Hepatocyte (in vitro differentiated cells): ENCODE measurements at regions not wholly inside any gene's neighbourhood (a gene's known extent, or its start where the extent isn't known, plus 50 kb on each side); places are given as distances from the start of the nearest gene placed in this dataset.

Experiments used
- DNase-seq: peaks from one replicate; pipeline ENCODE4 v3.0.0-alpha.2; 2016; ENCODE audit warnings: low spot score
- H2AFZ ChIP-seq: fragments of 200-600 bp; sonication (generic); 2 replicates; pipeline ENCODE4 v1.6.0; 2016; ENCODE audit warnings: antibody characterized with exemption, mild to moderate bottlenecking
- H3K27ac ChIP-seq: fragments of 200-600 bp; sonication (generic); 2 replicates; pipeline ENCODE4 v1.5.1; 2016; ENCODE audit warnings: mild to moderate bottlenecking
- H3K27me3 ChIP-seq: fragments of 200-600 bp; sonication (generic); 2 replicates; pipeline ENCODE4 v1.6.1; 2016
- H3K36me3 ChIP-seq: fragments of 200-600 bp; sonication (generic); replicated peaks from 2 replicates; pipeline ENCODE4 v1.5.1; 2016; ENCODE audit warnings: low read depth; ENCODE audit not compliant: insufficient read depth
- H3K4me1 ChIP-seq: fragments of 200-600 bp; sonication (generic); 2 replicates; pipeline ENCODE4 v1.5.1; 2016; ENCODE audit warnings: mild to moderate bottlenecking, moderate library complexity; ENCODE audit not compliant: insufficient read depth
- H3K4me2 ChIP-seq: fragments of 200-600 bp; sonication (generic); 2 replicates; pipeline ENCODE4 v1.6.0; 2016
- H3K4me3 ChIP-seq: fragments of 200-600 bp; sonication (generic); 2 replicates; pipeline ENCODE4 v1.5.1; 2016; ENCODE audit warnings: mild to moderate bottlenecking
- H3K79me2 ChIP-seq: fragments of 200-600 bp; sonication (generic); 2 replicates; pipeline ENCODE4 v1.6.0; 2017; ENCODE audit warnings: mild to moderate bottlenecking
- H3K9me2 ChIP-seq: fragments of 200-600 bp; sonication (generic); replicated peaks from 2 replicates; pipeline ENCODE4 v1.6.0; 2017; ENCODE audit warnings: mild to moderate bottlenecking; ENCODE audit not compliant: insufficient read depth
- H3K9me3 ChIP-seq: fragments of 200-600 bp; sonication (generic); 2 replicates; pipeline ENCODE4 v1.5.1; 2016; ENCODE audit warnings: low read depth, mild to moderate bottlenecking
- H4K20me1 ChIP-seq: fragments of 200-600 bp; sonication (generic); 2 replicates; pipeline ENCODE4 v1.6.0; 2016; ENCODE audit warnings: mild to moderate bottlenecking; ENCODE audit not compliant: insufficient read depth, poor library complexity, severe bottlenecking
- CTCF ChIP-seq: fragments of 200-600 bp; sonication (generic); IDR thresholded peaks from 2 replicates; pipeline ENCODE4 v1.5.1; 2016; ENCODE audit warnings: antibody characterized with exemption, mild to moderate bottlenecking; ENCODE audit not compliant: poor library complexity
- EZH2 ChIP-seq: fragments of 200-600 bp; sonication (generic); IDR thresholded peaks from 2 replicates; pipeline ENCODE4 v1.6.1; 2016; ENCODE audit warnings: antibody characterized with exemption, mild to moderate bottlenecking, borderline replicate concordance
- EZH2phosphoT487 ChIP-seq: fragments of 200-600 bp; sonication (generic); IDR thresholded peaks from one replicate; pipeline ENCODE4 v1.6.1; 2018; ENCODE audit warnings: antibody characterized with exemption, mild to moderate bottlenecking, low read depth, moderate library complexity; ENCODE audit not compliant: unreplicated experiment, severe bottlenecking
- WGBS: methylation state at CpG from one replicate; pipeline ENCODE4 v1.1.6; 2016; ENCODE audit warnings: low lambda C conversion rate; ENCODE audit errors: missing lambda C conversion rate; 5-methylcytosine and 5-hydroxymethylcytosine counted together

- Histone ChIP-seq H3K36me3 (no peaks in the 10 kb centered on the region), H3K4me1 (no peaks in the 10 kb centered on the region), H4K20me1 (no peaks in the 10 kb centered on the region), H3K4me2 (no peak overlapping the region), H3K79me2 (no peaks in the 10 kb centered on the region), H3K27ac (no peak overlapping the region), H3K9me2 (no peaks in the 10 kb centered on the region), H2AFZ (no peak overlapping the region), H3K4me3 (no peak overlapping the region), H3K27me3 (no peaks in the 10 kb centered on the region), H3K9me3 (no peaks in the 10 kb centered on the region)
- no peak for DNase-seq
- no peak for TF ChIP-seq EZH2
- TF ChIP-seq EZH2phosphoT487, result no peak
- no peak for TF ChIP-seq CTCF
- WGBS, result 70% methylated on average over 2 of the region's 2 CpGs
Observed at GRCh38 chr6:113756290-113756665, 100.9 kb upstream of the MARCKS start.

GRCh38 chr6:113758214-113758613 lies 98.9 kb upstream of the MARCKS start:
- H2AFZ ChIP-seq, result no peak overlapping the region
- TF ChIP-seq EZH2, result no peak
- no peak for TF ChIP-seq EZH2phosphoT487
- TF ChIP-seq CTCF, result no peak
- H3K9me3 ChIP-seq, result no peaks in the 10 kb centered on the region
- WGBS, result 98% methylated on average over 7 of the region's 7 CpGs
- no peaks in the 10 kb centered on the region for H3K4me1 ChIP-seq
- no peaks in the 10 kb centered on the region for H4K20me1 ChIP-seq
- DNase-seq, result no peak
- no peak overlapping the region for H3K4me2 ChIP-seq
- no peak overlapping the region for H3K4me3 ChIP-seq
- no peaks in the 10 kb centered on the region for H3K27me3 ChIP-seq
- H3K9me2 ChIP-seq, result no peaks in the 10 kb centered on the region
- H3K79me2 ChIP-seq, result no peaks in the 10 kb centered on the region
- no peaks in the 10 kb centered on the region for H3K36me3 ChIP-seq
- H3K27ac ChIP-seq, result no peak overlapping the region

GRCh38 chr6:113758826-113759574 lies 98.1 kb upstream of the MARCKS start:
- 73% methylated on average over 1 of the region's 1 CpG for WGBS

More at GRCh38 chr6:113758826-113759574, 98.1 kb upstream of the MARCKS start:
- DNase-seq, result no peak
- H3K36me3 ChIP-seq, result no peaks in the 10 kb centered on the region
- no peaks in the 10 kb centered on the region for H3K9me2 ChIP-seq
- H3K27me3 ChIP-seq, result no peaks in the 10 kb centered on the region
- no peaks in the 10 kb centered on the region for H3K9me3 ChIP-seq
- H4K20me1 ChIP-seq, result no peaks in the 10 kb centered on the region
- TF ChIP-seq EZH2 (no peak), CTCF (no peak), EZH2phosphoT487 (no peak)
- no peaks in the 10 kb centered on the region for H3K4me1 ChIP-seq
- H3K4me3 ChIP-seq, result no peak overlapping the region
- H2AFZ ChIP-seq, result no peak overlapping the region
- no peak overlapping the region for H3K27ac ChIP-seq
- H3K4me2 ChIP-seq, result no peak overlapping the region
- no peaks in the 10 kb centered on the region for H3K79me2 ChIP-seq
